GM21390 (cell line): ENCODE measurements at regions not wholly inside any gene's neighbourhood (a gene's known extent, or its start where the extent isn't known, plus 50 kb on each side); places are given as distances from the start of the nearest gene placed in this dataset.
A peak's percentile ranks its signal among the peaks of the same experiment; 100 is the strongest.
"Not testable (repeated sequence)": the region's sequence is repeated elsewhere in the genome, so short reads cannot be mapped to it uniquely, and the experiment has no call there.

Source experiments
- ATAC-seq: cut with Tn5 transposase; IDR thresholded peaks from one replicate; pipeline ENCODE4 v1.9.1; 2021; ENCODE audit not compliant: unreplicated experiment

DNA sequence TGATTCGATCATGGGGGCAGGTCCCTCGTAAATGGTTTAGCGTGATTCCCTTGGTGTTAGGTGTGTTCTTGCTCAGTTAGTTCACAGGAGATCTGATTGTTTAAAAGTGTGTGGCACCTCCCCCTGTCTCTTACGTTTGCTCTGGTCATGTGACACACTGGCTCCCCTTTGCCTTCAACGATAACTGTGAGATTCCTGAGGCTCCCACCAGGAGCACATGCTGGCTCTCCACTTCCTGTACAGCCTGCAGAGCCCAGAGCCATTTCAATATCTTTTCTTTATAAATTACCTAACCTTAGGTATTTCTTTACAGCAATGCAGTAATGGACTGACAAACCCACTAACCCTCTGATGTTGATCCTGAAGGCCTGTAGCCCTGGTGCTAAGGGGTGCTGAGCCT, 141.9 kb downstream of the FCRL5 start:
- ATAC-seq: no peak

DNA sequence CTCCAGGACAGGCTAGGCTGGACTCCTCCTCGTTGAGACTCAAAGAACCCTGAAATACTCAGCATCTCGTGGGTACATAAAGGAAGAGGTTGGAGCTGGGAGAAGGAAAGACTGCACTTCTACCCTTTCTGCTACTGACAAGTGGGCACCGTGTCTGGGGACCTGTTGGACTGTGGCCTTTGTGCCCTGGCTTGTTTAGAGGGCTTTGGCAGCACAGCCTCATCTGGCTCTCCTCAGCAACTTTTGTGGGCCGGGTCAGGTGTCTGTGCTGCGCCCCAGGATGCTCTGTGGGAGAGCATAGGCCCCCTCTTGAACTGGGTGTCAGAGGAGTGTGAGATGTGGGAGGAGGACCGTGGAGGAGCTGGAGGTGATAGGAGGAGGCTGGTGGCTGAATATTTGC, 142.4 kb downstream of the FCRL5 start:
- ATAC-seq: no peak

DNA sequence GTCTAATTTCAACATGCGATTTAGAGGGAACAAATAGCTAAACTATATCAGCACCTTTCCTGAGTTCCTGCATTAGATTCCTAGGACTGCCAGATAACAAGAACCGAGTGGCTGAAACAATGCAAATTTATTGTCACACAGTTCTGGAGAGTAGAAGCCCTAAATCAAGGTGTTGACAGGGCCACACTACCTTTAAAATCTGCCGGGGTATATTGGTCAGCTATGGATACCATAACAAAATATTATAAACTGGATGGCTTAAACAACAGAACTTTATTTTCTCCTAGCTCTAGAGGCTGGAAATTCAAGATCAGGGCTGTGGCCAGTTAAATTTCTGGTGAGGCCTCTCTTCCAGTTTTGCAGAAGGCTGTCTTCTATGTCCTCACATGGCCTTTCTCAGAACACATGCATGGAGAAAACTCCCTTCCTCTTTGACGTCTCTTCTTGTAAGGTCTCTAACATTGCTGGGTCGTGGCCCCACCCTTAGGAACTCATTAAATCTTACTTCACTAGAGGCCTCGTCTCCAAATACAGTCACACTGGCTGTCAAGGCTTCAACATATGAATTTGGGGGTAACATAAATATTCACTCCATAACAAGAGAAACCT, 144.3 kb downstream of the FCRL5 start:
- no peak for ATAC-seq

DNA sequence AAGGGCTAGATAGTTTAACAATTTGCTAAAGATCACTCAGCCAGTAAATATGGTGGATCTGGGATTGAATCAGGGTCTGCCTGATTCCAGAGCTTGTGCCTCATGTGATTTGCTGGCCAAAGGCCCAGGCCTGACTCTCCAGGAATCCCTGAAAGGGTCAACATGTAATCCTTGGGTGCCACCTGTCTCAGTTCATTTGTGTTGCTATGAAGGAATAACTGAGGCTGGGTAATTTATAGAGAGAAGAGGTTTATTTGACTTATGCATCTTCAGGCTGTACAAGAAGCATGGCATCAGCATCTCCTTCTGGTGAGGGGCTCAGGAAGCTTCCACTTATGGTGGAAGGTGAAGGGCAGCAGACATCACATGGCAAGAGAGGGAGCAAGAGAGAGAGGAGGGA, 144.9 kb downstream of the FCRL5 start:
- ATAC-seq: no peak

GRCh38 chr1:157405662-157406061, 146.7 kb downstream of the FCRL5 start:
- ATAC-seq: no peak

GRCh38 chr1:157404614-157405013, 147.7 kb downstream of the FCRL5 start:
- ATAC-seq: no peak

DNA sequence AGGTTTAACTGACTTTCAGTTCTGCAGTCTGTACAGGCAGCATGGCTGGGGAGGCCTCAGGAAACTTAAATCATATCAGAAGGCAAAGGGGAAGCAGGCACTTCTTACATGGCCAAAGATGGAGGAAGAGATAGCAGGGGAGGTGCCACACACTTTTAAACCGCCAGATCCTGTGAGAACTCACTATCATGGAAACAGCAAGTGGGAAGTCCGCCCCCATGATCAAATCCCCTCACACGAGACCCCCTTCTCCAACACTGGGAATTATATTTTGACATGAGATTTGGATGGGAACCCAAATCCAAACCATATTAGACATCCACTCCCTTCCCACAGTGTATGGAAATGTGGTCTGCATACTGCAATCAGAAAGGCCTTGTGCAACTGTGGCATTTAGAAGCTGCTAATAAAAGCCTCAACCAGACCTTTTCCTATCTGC, 148.2 kb downstream of the FCRL5 start:
- ATAC-seq: no peak

GRCh38 chr1:157403608-157404007, 148.7 kb downstream of the FCRL5 start:
- ATAC-seq: peak; percentile 19

- ATAC-seq: peak; percentile 76
These were observed 149.1 kb downstream of the FCRL5 start for GRCh38 chr1:157403203-157403602.

GRCh38 chr1:157400766-157401165, 151.5 kb downstream of the FCRL5 start:
- ATAC-seq: no peak

- ATAC-seq: peak; percentile 66
These were observed 152.3 kb downstream of the FCRL5 start for GRCh38 chr1:157399984-157400382.

DNA sequence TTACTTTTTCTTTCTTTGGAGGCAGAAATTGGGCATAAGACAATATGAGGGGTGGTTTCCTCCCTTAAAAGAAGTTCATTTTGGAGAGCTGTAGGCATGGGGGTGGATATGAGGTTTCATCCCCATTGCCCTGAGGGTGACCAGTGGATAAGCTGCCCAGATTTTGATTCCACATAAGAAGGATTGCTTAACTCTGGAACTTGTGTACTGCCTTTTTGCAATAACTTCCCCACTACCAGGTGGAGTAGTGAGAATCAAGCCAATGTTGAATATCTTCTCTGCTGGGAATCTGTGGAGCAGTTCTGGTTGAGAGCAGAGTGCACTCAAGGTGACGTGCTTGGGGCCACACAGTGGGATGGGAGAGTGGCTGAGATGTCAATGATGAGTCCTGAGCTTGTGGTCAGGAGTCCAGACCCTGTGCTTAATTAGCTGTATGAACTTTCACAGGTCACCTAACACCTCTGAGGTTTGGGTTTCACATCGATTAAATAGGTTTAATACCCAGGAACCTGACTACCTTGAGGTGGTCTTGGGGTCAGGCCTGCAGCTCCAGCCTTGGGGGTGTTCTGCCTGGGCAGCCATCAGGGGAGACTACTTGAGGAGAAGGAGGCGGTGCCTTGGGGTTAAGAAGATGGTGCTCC, 152.9 kb downstream of the FCRL5 start:
- peak; percentile 12 for ATAC-seq

GRCh38 chr1:157390651-157391050, 161.7 kb downstream of the FCRL5 start:
- no peak for ATAC-seq

DNA sequence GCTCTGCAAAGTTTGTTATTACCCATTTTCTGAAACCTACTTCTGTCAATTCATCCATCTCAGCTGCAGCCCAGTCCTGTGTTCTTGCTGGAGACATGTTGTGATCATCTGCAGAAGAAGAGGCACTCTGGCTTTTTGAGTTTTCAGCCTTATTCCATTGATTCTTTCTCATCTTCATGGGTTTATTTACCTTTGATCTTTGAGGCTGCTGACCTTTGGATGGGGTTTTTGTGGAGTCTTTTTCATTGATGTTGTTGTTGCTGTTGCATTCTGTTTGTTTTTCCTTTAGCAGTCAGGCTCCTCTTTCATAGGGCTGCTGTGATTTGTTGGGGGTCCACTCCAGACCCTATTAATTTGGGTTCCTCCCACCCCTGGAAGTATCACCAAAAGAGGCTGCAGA, 164.3 kb downstream of the FCRL5 start:
- ATAC-seq: no peak

GRCh38 chr1:157384258-157384657, 168.1 kb downstream of the FCRL5 start:
- ATAC-seq: no peak

DNA sequence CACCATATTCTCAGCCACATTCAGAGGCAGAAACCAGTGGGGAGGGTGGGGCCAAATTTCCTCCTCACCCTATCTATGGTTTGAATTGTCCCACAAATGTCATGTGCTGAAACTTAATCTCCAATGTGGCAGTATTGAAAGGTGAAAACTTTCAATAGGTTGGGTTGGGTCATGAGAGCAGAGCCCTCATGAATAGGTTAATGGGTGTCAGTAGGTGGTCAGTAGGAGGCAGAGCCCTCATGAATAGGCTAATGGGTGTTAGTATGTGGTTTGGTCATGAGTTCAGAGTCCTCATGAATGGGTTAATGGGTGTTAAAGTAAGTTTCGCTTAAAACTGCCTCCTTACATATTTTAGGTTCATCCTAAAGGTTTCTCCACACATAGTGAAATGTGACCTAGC, 170.0 kb downstream of the FCRL5 start:
- ATAC-seq: no peak

- no peak for ATAC-seq
These were observed 171.8 kb downstream of the FCRL5 start for GRCh38 chr1:157380523-157380922.

GRCh38 chr1:157377280-157377713, 175.0 kb downstream of the FCRL5 start:
- not testable (repeated sequence) for ATAC-seq

- ATAC-seq: no peak
These were observed 175.6 kb downstream of the FCRL5 start for GRCh38 chr1:157376681-157377080.

DNA sequence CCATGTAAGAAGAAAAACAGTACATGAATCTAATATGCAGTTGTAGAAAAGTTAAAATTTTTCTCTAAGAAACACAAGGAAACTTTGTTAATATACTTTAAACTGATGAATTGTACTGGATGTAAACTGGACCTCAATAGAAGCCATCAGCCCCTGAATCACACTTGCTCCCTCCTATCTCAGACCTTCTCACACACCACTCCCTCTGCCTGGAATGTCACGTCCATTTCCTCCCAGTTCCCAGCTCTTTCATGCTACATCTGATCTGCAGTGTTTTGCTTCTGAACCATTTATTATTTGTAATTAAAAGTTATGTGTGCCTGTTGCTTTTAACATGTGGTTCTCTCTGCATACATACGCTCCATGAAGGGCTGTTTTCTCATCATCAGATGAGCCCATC, 180.0 kb downstream of the FCRL5 start:
- not testable (repeated sequence) for ATAC-seq

GRCh38 chr1:157371826-157372225, 180.5 kb downstream of the FCRL5 start:
- no peak for ATAC-seq

DNA sequence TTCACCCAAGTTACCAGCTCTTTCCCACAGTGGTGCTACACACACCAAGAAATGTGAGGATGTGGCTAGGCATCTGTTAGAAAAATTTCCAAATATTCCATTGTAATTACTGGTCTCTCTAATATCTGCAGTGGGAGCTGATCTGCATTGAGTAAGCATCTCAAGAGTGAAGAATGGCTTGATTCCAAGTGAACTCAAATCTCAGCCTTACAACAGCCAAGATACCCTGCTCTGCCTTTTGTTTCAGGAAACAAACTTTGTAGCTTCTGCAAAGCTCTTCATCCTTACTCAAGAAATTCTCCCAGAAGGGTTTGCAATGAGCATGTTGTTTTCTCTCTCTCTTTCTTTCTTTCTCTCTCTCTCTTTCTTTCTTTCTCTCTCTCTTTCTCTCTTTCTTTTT, 181.1 kb downstream of the FCRL5 start:
- no peak for ATAC-seq

GRCh38 chr1:157370698-157371097, 181.6 kb downstream of the FCRL5 start:
- no peak for ATAC-seq
